GM21367 (cell line): ENCODE measurements at regions not wholly inside any gene's neighbourhood (a gene's known extent, or its start where the extent isn't known, plus 50 kb on each side); places are given as distances from the start of the nearest gene placed in this dataset.

Source experiments
- ATAC-seq: cut with Tn5 transposase; IDR thresholded peaks from one replicate; pipeline ENCODE4 v1.9.1; 2021; ENCODE audit not compliant: unreplicated experiment

DNA sequence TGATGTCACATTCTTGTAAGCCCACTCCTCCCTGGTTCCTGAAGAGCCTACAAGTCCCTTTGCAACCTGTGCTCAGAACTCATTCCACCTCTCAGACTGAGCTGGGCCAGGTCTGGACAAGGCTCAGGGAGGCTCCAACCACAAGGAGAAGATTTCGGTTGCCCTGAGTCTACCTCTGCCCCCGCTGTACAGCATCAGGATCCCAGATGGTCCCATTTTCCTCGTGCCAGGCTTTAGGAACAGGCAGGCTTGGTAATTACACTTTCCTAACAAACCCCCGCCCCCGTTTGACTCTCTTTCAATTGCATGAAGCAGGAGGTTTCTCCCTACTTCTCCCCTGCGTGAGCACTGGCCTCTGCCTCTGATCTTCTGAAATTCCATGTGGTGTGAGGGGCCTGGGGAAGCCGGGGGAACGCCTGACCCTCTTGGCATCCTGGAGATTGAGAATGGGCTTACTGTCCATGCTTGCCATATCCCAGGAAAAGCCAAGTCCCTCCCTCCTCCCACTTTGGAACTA lies 86.9 kb upstream of the CTNNA1 start:
- ATAC-seq: no peak

DNA sequence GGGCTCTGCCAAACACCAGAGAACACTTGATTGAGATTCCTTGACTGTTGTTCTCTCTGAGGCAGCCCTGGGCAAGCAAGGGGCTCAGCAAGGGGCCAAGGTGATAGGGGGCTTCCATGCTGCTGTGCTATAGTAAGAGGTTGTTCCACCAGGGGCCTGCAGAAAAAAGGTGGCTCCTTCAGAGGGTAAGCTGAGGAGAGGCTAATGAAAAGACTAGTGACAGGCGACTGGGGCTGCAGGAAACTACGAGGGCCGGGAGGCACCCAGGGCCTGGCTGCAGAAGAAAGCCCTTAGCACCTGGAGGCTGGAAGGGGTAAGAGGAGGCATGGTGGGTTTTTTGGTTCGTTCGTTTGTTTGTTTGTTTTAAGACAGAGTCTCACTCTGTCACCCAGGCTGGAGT lies 88.0 kb upstream of the CTNNA1 start:
- ATAC-seq: no peak

DNA sequence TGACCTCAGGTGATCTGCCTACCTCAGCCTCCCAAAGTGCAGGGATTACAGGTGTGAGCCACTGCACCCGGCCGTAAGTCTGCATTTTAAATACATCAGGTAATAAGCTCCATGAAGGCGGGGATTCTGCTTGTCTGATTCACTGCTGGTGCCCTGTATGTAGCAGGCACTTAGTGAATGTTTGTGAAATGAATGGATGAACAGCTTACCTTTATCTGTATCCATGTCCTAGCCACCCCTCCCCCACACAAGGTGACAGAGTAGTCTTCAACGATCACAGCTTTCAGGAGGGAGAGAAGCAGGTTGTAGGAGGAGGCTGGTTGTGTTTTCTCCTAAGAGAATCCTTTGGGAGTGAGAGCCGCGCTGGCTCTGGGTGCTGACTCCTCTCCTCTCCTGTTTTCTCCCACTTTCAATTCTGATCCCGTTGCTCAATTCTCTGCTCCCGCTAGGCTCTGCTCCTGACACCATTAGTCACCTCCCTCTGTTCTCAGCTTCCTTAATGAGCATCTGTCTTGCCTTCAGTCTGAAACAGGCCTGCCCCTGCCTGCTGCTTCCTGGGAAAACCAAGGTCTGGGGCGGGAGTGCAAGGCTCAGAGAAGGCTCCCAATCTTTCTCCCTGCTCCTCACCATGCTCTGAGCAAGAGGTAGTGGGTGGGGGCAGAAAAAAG lies 88.8 kb upstream of the CTNNA1 start:
- ATAC-seq: no peak

DNA sequence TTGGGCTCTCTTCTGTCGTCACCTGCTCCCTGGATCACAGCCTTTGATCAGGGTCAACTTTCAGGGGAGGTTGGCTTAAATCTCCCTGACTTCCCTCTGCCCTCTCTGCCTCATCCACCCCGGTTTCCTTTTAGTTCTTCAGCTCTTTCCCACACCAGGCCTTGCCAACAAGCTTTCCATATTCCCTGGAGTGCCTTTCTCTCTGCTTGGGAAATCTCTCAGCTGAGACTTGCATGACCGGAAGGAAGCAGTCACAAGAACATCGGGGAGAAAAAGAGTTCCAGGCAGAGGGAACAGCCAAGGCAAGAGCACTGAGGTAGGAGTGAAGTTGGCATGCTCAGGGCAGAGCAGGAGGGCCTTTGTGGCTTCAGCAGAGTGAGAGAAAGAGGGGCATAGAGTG lies 88.4 kb upstream of the HSPA9 start:
- ATAC-seq: no peak

DNA sequence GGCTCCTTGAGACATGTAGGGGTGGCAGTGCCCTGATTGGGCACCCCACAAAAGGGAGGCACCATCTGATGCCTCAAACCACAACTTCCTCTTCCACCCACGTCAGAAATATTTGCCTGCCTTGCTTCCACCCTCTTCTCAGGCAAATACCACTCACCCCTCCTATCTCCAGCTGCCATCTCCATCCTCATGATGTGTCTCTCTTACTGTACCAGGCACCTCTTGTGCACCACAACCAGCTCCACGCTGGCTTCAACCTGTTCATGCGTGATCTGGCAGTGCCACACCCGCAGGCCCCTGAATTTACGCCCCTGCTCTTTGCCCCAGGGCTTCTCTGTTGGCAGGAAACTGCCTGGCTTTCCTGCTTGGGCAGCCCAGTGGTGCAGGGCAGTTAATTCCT lies 87.8 kb upstream of the HSPA9 start:
- ATAC-seq: no peak

DNA sequence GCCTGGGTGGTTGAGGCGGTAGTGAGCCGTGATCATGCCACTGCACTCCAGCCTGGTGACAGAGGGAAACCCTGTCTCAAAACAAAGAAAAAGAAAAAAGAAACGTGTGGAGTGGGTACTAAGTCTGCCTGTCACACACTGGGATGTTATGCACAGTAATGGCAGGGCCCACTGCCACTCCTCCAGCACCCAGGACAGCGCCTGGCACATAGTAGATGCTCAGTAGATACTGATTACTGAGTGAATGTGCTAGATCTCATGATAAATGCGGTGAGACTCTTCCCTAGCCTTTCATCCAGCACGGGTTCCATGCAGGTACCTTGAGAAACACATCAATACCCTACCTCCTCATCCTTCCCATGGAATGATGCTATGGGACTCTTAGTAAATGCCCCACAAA lies 87.4 kb upstream of the HSPA9 start:
- ATAC-seq: no peak

DNA sequence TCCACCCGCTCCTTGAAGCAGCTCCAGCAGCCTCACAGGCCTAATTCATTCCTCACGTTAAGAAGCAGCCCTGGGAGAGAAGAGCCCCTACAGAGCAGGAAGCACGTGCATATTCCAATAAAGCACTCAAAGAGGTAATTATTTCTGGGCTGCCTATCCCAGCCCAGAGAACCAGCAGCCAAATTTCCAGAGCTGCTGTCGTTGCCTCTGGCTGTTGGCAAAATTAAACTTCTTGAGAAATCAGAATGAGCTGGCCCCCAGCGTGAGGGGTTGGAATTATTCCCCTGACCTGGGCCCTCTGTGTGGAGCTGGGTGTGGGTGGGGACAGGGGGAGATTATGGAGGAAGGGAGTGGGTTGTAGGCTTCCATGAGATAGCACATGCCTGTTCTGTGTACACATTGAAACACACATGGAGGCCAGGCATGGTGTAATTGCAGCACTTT lies 86.8 kb upstream of the HSPA9 start:
- ATAC-seq: no peak

DNA sequence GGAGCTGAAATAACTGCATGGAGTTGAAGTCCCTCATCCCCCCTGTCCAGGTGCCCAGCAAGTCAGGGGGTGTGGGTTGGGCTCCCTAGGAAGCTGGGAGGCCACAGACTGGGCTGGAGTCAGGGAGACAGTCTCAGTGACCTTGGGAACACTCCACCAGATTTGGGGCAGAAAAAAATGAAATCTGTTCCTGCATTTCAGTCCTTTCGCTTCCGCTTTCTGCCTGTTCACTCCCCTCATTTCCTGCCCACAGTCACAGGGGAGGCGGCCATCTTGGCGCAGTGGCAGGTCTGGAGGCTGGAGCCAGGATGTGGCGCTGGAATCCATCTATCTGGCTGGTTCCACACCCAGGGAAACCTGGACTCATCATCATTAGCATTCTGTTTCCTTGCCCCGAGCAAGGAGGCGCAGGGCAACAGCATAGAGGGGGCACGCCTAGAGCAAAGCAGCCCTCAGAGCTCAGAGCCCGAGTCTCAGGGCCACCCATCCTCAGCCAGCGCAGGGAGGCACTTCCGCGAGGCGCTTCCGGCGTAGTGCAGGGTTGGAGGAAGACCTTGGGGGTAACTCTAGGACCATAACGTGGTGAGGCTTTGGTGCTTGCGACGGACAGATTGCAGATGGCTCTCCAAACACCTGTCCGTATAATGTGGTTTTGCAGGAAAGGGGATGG lies 86.2 kb upstream of the HSPA9 start:
- no peak for ATAC-seq

DNA sequence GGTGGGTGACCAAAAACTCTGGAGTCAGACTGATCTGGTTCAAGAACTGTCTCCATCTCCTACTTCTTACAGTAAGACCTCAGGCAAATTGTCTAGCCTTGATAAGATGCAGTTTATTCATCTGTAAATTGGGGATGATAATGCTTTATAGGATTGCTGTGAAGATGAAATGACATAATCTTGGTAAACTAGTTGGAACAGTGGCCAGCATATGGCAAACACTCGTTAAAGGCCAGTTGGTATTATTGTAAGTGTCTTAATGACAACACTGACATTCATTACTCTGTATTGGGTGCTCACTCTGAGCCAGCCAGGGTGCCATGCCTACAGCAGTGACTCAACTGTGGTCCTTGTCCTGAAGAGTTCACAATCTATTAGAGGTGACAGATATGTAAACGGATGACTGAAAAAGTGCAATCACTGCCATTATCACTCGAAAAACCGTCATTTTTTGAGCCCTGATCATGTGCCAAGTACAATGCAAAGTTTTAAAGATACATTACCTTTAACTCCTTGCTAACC lies 84.9 kb upstream of the HSPA9 start:
- ATAC-seq: no peak

DNA sequence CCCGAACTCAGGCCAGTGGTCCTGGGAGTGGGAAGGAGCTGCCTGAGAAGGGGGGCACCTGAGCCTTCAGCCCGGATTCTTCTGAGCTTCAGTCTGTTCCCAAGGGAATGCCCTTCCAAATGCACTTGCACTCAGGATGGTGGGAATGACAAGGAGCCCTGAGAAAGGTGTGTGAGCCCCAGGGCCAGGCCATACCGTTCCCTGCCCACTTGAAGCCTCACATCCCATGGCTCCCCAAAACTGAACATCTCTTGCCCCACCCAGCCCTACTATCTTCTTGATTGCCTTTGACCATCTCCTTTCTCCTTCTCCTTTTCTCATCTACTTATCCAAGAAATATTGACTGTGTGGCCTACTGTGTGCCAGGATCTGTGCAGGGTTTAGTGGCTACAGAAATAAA lies 84.4 kb upstream of the HSPA9 start:
- no peak for ATAC-seq

DNA sequence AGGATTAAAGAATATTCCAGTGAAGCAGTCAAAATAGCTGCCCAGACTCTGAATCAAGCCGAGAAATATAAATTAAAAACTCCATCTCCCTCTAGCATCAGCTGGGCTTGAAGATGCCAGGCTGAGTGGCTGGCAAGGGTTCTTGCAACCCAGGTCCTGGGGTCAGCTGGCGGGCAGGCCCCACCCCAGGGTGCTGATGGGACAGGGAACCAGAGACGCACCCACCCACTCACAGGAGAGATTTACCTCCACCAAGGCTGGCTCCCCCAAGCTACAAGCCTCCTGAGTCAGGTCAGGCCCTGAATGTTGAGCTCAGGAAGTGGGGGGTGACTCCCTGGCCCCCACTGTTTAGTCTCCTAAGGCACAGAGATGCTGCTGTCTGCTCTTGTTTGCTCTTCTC lies 83.9 kb upstream of the HSPA9 start:
- ATAC-seq: no peak

DNA sequence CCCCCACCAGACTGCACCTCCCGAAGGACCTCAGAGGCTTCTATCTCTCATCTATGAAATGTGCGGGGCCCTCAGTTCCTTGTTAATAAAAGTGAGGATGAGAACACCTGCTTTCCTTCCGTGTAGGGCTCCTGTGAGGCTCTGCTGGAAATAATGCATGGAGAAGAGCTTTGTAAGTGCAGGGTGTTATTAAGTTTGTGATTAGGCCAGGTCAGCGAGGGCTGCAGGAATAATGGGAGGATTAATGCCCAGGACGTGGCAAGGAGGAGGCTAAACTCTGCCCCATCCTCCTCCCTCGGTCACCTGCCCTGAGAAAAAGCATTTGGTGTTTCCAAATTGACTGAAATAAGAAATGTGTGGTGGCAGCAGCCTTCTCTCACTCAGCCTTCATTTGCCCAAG lies 83.5 kb upstream of the HSPA9 start:
- ATAC-seq: no peak

DNA sequence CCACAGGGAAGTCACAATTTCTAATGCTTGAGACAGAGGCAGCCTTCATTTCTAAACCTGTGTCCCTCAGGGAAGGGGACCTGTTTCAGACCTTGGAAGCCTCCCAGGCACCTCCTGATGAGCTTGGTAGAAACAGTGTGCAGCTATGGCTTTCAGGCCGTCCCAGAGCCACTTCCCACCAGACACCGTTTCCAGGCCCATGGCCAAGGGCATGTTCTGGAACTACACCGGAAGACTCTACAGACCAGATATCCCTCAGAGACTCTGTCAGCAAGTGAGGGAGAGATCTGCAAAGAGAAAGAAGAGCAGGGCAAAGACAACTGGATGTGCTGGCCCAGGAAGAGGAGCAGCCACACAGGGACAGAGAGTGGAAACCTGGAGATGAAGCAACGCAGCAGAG lies 82.2 kb upstream of the HSPA9 start:
- no peak for ATAC-seq

DNA sequence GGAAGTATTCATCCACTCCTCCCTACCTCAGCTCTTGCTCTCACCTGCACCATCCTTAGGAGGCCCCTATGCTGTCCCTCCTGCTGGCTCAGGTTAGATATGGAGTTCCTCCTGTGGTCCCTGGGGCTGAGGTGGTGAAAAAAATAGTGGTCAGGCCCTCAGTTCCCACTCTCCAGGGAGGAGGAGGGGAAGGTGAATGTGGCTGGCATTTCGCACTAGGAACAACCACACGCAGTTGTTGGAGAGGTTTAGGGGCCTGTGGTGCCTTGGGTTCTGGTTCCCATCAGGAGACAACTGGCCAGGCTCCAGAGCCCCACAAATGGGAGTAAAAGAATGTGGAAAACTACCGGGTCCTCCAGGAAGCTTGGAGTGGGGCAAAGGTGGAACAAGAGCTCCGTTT lies 81.7 kb upstream of the HSPA9 start:
- ATAC-seq: no peak

DNA sequence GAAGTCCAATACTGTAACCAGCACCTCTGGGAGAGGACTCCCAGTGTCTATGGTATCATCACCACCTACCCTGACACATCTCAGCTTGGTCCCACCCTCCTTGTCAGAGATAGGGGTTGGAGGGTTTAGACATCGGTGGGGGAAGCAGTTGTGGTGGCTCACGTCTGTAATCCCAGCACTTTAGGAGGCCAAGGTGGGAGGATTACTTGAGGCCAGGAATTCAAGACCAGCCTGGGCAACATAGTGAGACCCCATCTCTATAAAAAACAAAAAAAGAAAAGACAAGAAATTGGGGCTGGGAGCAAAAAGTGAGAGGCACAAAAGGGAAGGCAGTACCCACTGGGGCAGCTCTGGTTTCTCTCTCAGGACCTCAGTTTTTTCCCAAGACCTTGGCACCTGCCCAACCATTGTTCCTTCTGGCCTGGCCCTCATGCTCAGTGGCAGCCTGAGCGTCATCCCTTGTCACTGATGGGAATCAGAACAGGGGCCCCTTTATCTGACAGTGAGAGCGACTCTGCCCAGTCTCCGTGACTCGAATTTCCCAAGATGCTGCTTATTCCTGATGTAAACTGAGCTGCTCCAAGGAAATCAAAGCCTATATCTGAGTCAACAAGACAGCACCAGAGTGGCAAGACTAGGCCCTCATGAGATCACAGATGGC lies 80.5 kb upstream of the HSPA9 start:
- no peak for ATAC-seq

DNA sequence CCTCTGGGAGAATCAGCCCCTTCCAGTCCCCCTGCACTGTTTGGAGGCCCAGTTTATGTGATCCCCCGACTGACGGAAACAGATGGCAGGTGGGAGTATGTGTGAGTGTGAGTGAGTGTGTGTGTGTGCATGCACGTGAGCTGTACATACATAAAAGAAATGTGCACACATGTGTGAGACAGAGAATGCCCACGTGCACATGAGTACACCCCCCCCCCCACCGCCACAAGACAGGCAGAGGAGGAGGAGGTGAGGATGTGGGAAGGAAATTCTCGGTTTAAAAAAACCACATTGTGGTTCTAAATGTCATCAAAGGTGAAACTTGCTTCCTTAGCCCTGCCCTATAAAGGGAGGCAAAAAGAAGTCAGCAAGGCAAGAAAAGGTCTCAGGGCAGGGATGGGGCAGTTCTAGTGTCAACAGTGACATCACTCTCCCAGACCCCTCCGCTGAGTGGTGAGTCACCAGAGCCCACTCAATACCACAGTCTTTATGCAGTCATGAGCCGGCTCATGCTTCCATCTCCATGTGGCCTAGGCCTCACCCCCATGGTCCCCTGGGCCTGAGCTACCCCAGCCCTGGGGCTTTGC lies 79.2 kb upstream of the HSPA9 start:
- peak; percentile 67 for ATAC-seq

DNA sequence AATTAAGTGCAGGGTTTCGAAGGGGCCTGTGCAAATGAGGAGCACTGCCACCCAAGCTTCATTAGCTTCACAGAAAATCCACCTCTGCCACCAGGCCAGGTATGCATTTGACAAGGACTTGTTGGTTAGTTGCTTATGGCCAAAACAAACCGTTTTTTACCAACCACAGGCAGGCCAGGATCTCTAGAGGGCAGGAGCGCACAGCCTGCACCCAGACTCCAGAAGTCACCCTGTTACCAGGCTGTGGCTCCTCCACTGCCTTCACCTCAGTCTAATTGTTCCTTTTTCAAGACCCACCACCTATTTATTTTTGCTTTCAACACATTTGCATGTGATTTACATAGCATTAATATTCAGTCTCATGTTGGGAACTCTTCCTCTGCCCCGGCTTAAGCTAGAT lies 78.3 kb upstream of the HSPA9 start:
- no peak for ATAC-seq

DNA sequence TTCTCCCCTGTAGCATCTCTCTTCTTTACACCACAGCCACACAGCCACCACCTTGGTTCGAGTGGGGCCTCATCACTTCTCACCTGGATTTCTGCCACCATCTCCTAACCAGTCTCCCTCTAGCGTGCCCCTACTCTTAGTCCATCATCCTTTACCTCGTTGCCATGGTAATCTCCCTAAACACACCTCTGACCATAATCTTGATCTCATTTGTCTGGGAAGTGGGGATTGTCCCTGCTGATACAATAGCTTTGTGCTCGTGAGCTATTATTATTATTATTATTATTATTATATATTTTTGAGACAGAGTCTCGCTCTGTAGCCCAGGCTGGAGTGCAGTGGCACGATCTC lies 76.5 kb upstream of the HSPA9 start:
- ATAC-seq: no peak

DNA sequence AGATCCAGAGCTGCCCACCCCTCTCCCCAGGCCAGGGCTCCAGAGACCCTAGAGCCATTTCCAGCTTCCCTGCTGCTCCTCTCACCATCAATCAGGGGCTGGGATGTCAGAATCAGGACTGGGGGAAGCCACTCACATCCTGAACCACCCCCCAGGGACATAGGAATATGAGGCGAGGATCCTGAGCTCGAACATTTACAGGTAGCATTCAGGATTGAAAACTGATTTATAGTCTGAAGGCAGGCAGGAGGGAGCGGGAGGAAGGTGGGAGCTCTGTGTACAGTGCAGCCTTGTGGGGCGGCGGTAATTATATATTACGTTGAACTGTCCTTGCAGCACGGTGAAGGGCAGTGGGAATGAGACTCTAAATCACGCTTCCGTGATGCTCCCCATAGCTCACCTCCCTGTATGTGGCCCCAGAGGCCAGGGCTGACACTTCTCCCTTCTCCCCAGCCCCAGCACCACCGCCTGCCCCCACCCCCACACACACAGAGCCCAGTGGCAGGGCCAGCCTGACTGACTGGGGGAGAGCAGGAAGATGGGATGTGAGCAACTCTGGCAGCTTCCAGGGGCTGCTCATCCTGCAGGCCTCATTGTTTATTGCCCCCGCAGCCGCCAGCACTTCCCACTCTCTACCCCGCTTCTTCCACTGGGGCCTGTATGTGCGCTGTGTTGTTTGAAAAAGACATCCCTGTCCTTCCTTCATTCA lies 76.0 kb upstream of the HSPA9 start:
- no peak for ATAC-seq

DNA sequence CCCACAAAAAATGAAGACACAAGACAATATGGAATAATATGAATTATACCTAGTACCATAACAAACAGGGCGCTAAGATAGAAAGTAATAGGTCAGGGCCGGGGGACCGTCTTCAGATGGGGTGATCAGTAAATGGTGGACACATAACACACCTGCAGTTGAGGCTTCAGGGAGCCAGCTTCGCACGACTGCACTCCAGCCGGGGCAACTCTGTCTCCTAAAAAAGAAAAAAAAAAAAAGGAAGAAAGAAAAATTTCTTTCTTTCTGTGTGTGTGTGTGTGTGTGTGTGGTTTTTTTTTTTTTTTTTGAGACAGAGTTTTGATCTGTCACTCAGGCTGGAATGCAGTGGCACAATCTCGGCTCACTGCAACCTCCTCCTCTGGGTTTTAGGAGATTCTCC lies 75.0 kb upstream of the HSPA9 start:
- no peak for ATAC-seq

DNA sequence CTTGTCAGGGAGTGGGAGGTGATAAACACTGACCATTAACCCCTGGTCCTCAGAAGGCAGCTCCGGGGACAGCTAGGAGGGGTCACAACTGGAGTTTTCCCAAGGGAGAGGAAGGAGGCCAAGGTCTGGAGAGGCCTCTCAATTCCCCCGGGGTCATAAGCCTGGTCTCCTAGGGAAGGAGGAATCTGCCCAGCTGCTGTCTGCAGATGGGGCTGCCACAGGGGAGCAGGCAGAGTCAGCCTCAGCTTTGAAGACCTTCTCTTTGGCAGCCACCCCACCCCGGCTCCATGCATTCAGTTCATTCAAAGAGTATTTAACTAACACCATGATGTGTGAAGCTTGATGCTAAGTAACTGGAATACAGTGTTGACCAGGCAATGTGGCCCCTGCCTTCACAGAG lies 74.6 kb upstream of the HSPA9 start:
- no peak for ATAC-seq
